ENCODE measurements at regions not wholly inside any gene's neighbourhood (a gene's known extent, or its start where the extent isn't known, plus 50 kb on each side); places are given as distances from the start of the nearest gene placed in this dataset.

DNA sequence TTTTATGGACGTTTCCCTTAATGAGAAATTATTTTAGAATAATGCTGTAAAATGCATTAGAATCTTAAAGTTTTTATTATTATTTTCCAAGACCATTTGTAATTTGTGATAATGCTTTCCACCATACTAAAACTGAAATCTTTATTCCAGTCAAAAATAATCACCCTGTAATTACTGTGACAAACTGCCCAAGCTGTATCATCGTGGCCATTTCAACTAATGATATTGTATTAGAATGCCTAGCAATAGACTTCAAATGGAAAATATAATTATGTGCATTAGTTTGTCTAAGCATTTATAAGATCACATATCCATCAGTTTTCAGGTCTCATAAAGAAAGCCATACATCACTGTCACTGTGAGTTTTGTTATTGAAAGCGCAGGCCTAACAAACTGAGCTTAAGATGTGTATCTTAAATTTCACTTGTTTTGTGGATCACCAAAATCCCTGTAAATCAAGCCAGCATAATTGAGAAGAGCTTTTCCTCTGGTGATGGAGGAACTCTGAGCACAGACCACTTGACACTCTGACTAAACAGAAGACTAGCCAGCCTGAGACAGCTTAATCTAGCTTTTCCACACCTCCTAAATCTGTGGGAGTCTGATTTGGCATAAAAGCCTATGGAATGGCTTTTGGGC, 1312.2 kb upstream of the ACVR2A start:
- no peak for DNase-seq

DNA sequence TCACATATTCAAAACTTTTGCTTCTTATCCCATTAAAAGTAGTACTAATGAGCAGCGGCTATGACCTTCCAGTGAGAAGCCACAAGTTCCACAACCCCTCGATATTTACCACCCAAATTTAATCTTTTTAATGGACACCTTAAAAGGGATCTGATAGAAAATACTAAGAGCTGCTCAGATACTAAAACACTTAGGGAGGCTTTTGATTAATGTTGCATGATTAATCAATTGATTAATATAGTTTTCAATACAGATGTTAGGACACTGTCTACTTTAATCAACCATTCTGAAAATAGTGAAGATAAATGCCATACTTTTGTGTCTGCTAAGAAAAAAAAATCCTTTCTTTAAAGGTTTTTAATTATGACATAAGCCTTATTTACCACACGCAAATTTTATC, 1312.8 kb upstream of the ACVR2A start:
- no peak for DNase-seq

- DNase-seq, result no peak
Measured at GRCh38 chr2:146530886-146531285, 1313.9 kb upstream of the ACVR2A start.

DNA sequence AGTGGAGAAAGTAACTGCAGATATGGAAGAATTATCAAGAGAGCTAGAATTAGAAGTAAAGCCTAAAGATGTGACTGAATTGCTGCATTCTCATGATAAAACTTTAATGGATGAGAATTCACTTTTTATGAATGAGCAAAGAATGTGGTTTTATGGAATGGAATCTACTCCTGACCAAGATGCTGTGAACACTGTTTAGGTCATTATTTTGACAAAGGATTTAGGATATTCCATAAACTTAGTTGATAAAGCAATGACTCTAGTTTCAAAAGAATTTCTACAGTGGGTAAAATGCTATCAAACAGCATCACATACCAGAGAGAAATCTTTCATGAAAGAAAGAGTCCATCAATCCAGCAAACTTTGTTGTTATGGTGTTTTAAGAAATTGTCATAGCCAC, 1317.7 kb upstream of the ACVR2A start:
- no peak for DNase-seq

DNA sequence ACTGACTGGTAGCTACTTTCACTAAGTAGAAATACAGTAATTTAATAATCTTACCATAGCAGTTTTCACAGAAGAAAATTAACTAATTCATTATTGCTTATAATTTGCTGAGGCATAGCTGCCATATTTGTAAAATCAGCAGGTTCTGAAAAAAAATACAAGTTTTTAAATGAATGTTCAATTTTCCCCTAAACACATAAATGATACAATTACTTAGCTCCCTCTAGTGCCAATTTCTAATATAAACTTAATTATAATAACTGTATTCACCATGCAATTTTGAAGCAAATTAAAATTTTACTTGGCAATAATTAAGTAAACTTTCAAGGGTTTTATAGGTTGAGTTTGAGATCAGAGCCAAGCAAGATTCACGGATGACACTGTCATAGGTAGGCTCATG, 1321.6 kb upstream of the ACVR2A start:
- peak; percentile 30 for DNase-seq

DNA sequence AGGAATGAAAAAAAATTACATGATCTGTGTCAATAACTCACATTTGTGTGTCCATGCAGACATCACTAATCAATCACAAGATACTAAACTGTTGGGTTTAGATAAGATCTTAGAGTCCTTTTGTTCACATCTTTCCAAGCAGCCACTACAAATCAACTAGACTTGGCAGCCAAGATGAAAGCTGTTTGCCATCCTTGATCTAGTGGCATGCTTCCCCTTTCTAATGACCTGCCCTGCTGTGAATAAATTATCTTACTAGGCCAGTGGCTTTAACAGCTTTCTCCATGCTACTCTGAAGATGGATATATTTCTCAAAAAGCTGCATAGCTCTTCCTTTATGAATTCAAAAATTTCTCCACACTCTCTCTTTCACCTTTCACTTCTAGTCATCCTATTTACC, 1338.0 kb upstream of the ACVR2A start:
- DNase-seq, result no peak

GRCh38 chr2:146503366-146503765, 1341.5 kb upstream of the ACVR2A start:
- DNase-seq, result no peak

DNA sequence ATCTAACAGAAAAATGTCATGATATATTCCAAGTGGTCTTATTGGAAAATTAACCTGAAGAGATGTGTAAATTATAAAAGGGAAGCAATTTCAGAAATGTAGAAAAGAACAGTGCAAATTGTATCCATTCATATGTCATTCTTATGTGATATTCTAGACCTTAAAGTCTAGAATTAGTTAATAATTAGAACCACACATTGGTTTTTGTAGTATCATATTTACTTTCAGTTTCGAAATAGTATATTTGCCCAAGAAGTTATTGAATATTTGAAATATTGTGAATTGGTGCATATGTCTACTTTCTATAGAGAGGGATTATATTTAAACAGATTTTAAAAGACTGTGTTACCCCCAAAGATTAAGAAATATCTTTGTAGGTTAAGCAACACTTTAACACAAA, 1348.6 kb upstream of the ACVR2A start:
- DNase-seq, result no peak

GRCh38 chr2:146489386-146489785, 1355.4 kb upstream of the ACVR2A start:
- no peak for DNase-seq

GRCh38 chr2:146481629-146482028, 1363.2 kb upstream of the ACVR2A start:
- DNase-seq, result no peak

- no peak for DNase-seq
Measured at GRCh38 chr2:146477383-146477782, 1367.4 kb upstream of the ACVR2A start.

GRCh38 chr2:146468578-146468977, 1376.3 kb upstream of the ACVR2A start:
- no peak for DNase-seq

GRCh38 chr2:146467425-146467824, 1377.4 kb upstream of the ACVR2A start:
- no peak for DNase-seq

DNA sequence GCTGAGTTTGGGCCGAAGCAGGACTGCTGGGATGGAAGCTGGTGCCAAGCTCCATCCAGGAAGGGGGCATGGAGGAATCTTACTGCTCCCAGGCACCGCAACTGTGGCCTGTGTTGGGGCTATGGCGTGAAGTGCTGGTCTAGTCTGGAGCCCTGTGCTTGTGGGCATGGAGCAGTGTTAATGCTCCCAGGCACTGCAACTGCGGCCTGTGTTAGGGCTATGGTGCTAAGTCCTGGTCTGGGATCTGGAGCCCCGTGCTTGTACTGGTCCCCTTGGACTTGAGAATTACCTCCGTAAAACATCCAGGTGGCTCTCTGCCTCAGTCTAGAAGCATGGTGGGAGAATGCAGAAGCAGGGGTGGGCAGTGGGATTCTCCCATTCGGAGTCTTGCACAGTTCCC, 1379.4 kb upstream of the ACVR2A start:
- no peak for DNase-seq

DNA sequence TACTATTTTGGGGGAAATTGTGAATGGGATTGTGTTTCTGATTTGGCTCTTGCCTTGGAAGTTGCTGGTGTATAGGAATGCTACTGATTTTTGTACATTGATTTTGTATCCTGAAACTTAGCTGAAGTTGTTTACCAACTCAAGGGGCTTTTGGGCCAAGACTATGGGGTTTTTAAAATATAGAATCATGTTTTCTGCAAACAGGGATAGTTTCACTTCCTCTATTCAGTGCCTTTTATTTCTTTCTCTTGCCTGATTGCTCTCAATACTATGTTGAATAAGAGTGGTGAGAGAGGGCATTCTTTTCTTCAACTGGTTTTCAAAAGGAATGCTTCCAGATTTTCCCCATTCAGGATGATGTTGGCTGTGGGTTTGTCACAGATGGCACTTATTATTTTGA, 1383.8 kb upstream of the ACVR2A start:
- no peak for DNase-seq

DNA sequence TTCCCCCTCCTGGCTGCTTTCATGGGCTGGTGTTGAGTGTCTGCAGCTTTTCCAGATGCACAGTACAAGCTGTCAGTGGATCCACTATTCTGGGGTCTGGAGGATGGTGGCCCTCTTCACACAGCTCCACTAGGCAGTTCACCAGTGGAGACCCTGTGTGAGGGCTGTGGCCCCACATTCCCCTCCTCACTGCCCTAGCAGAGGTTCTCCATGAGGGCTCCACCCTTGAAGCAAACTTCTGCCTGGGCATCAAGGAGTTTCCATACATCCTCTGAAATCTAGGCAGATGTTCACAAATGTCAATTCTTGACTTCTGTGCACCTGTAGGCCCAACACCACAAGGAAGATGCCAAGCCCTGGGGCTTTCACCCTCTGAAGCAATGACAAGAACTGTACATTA, 1386.2 kb upstream of the ACVR2A start:
- DNase-seq, result no peak

GRCh38 chr2:146457221-146457620, 1387.6 kb upstream of the ACVR2A start:
- DNase-seq, result no peak

DNA sequence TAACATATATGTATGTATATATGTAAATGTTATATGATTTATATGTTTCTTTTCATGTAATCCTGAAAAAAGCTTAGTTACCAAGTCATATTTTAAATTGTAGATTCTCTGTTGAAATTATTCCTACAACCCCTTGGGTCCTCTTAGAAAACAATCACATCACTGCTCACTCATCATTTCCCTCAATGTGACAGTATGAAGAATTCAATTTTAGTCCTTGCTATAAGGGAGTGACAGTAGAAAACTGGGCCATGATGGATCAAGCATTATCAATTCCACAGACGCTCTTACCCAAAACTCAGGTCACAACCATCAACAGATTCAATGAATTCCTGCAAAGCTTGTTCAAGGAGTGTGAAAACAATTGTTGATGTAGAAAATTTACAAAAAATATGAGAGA, 1389.5 kb upstream of the ACVR2A start:
- no peak for DNase-seq

- no peak for DNase-seq
Measured at GRCh38 chr2:146451972-146452371, 1392.9 kb upstream of the ACVR2A start.

GRCh38 chr2:146450131-146450530, 1394.7 kb upstream of the ACVR2A start:
- no peak for DNase-seq

- DNase-seq, result no peak
Measured at GRCh38 chr2:146444987-146445386, 1399.8 kb upstream of the ACVR2A start.

GRCh38 chr2:146444085-146444484, 1400.7 kb upstream of the ACVR2A start:
- no peak for DNase-seq

- DNase-seq, result no peak
Measured at GRCh38 chr2:146438246-146438645, 1406.6 kb upstream of the ACVR2A start.

DNA sequence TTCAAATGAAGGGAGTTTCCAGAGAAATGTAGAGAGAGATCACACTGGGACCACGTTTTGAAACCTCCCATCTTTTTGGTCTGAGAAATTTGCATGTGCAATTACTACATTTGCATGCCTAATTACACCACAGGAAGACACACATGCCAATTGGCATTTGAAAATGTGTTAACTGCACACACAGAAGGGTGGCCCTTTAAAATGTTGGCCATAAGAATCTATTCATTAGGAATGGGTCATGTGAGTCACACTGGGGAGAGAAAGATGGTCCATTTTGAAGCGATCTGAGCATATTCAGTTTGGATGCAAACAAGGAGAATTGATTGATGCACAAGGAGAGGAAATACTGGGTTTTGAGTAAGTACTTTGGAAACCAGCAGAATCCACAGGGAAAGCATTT, 1407.1 kb upstream of the ACVR2A start:
- DNase-seq, result no peak

- DNase-seq, result no peak
Measured at GRCh38 chr2:146433116-146433875, 1411.5 kb upstream of the ACVR2A start.

All from DMS79 treated with DMSO at 0.1 percent for 48 hours (cell line).